Cardiac fibroblast (primary cell): ENCODE measurements at regions not wholly inside any gene's neighbourhood (a gene's known extent, or its start where the extent isn't known, plus 50 kb on each side); places are given as distances from the start of the nearest gene placed in this dataset.

Source experiments
- DNase-seq, 2 donors: peaks; one replicate each; pipeline versions ENCODE4 v3.0.0 to v3.0.0-alpha.2; 2010; ENCODE audit warnings: low read depth in 2 of 2
- H3K4me3 ChIP-seq, 2 donors: replicated peaks in 1 of 2; 1 replicate in 1 of 2; 2 replicates in 1 of 2; pipeline ENCODE4 v1.5.1; 2011; ENCODE audit warnings: low read depth in 2 of 2, low read length in 2 of 2, mild to moderate bottlenecking in 2 of 2, moderate library complexity in 1 of 2
- CTCF ChIP-seq: IDR thresholded peaks from one replicate; pipeline ENCODE4 v1.5.1; 2011; ENCODE audit warnings: low read depth, mild to moderate bottlenecking, low read length, inconsistent platforms

GRCh38 chr18:23077493-23078256 is 57.6 kb upstream of the CABLES1 start:
- no peak overlapping the region for H3K4me3 ChIP-seq
- TF ChIP-seq CTCF, result no peak
- peak; percentile 17 to 29 for DNase-seq

- DNase-seq, result no peak
- no peak for TF ChIP-seq CTCF
- no peak overlapping the region for H3K4me3 ChIP-seq
These were observed 50.2 kb upstream of the CABLES1 start for GRCh38 chr18:23085066-23085465.
